Endothelial cell (in vitro differentiated cells): ENCODE measurements at regions not wholly inside any gene's neighbourhood (a gene's known extent, or its start where the extent isn't known, plus 50 kb on each side); places are given as distances from the start of the nearest gene placed in this dataset.

Experiments
- DNase-seq: peaks from one replicate; pipeline ENCODE4 v3.0.0; 2021; ENCODE audit warnings: low spot score
- H3K27ac Mint-ChIP-seq: one replicate; pipeline ENCODE4 v1.8.0; 2021; ENCODE audit warnings: mixed read lengths, inconsistent platforms; ENCODE audit not compliant: unreplicated experiment
- H3K27me3 Mint-ChIP-seq: one replicate; pipeline ENCODE4 v1.8.0; 2021; ENCODE audit warnings: mild to moderate bottlenecking, moderate library complexity, mixed read lengths, inconsistent platforms; ENCODE audit not compliant: unreplicated experiment
- H3K36me3 Mint-ChIP-seq: one replicate; pipeline ENCODE4 v1.8.0; 2021; ENCODE audit warnings: mild to moderate bottlenecking, low read depth, mixed read lengths, inconsistent platforms; ENCODE audit not compliant: unreplicated experiment
- H3K4me1 Mint-ChIP-seq: one replicate; pipeline ENCODE4 v1.8.0; 2021; ENCODE audit warnings: mild to moderate bottlenecking, mixed read lengths, inconsistent platforms; ENCODE audit not compliant: unreplicated experiment
- H3K4me3 Mint-ChIP-seq: one replicate; pipeline ENCODE4 v1.8.0; 2021; ENCODE audit warnings: mild to moderate bottlenecking, mixed read lengths, inconsistent platforms; ENCODE audit not compliant: unreplicated experiment
- H3K9me3 Mint-ChIP-seq: one replicate; pipeline ENCODE4 v1.8.0; 2021; ENCODE audit warnings: mixed read lengths, inconsistent platforms; ENCODE audit not compliant: unreplicated experiment
- CTCF ChIP-seq: fragments of 200-600 bp; sonication (generic); IDR thresholded peaks from one replicate; pipeline ENCODE4 v1.5.0; 2021; ENCODE audit warnings: antibody characterized with exemption; ENCODE audit not compliant: unreplicated experiment

- H3K4me1 Mint-ChIP-seq = peaks cover 4% of the 10 kb centered on the region
These were observed 288.1 kb downstream of the ARPP21 start for GRCh38 chr3:35927441-35927840.

GRCh38 chr3:35929158-35929557, 289.8 kb downstream of the ARPP21 start:
- Mint-ChIP-seq H3K4me1 (peaks cover 6% of the 10 kb centered on the region), H3K4me3 (no peak overlapping the region), H3K27me3 (no peaks in the 10 kb centered on the region), H3K9me3 (no peaks in the 10 kb centered on the region), H3K36me3 (no peaks in the 10 kb centered on the region), H3K27ac (no peak overlapping the region)
- DNase-seq = no peak
- TF ChIP-seq CTCF = no peak

More at GRCh38 chr3:35927441-35927840, 288.1 kb downstream of the ARPP21 start:
- TF ChIP-seq CTCF = no peak
- no peak for DNase-seq
- no peaks in the 10 kb centered on the region for H3K36me3 Mint-ChIP-seq
- H3K27me3 Mint-ChIP-seq = no peaks in the 10 kb centered on the region
- no peak overlapping the region for H3K27ac Mint-ChIP-seq
- no peaks in the 10 kb centered on the region for H3K9me3 Mint-ChIP-seq
- H3K4me3 Mint-ChIP-seq = no peak overlapping the region

- no peaks in the 10 kb centered on the region for H3K27me3 Mint-ChIP-seq
- peaks cover 9% of the 10 kb centered on the region for H3K4me1 Mint-ChIP-seq
- no peak overlapping the region for H3K27ac Mint-ChIP-seq
- TF ChIP-seq CTCF = no peak
- no peak for DNase-seq
- H3K9me3 Mint-ChIP-seq = no peaks in the 10 kb centered on the region
- no peak overlapping the region for H3K4me3 Mint-ChIP-seq
- H3K36me3 Mint-ChIP-seq = no peaks in the 10 kb centered on the region
These were observed 292.5 kb downstream of the ARPP21 start for GRCh38 chr3:35931867-35932266.

- Mint-ChIP-seq H3K4me3 (no peak overlapping the region), H3K36me3 (no peaks in the 10 kb centered on the region), H3K4me1 (peaks cover 9% of the 10 kb centered on the region), H3K9me3 (no peaks in the 10 kb centered on the region), H3K27ac (no peak overlapping the region), H3K27me3 (no peaks in the 10 kb centered on the region)
- no peak for DNase-seq
- TF ChIP-seq CTCF = no peak
These were observed 293.7 kb downstream of the ARPP21 start for GRCh38 chr3:35932995-35933394.

GRCh38 chr3:35936571-35936970, 297.2 kb downstream of the ARPP21 start:
- no peaks in the 10 kb centered on the region for H3K9me3 Mint-ChIP-seq
- no peak for TF ChIP-seq CTCF
- no peak overlapping the region for H3K4me3 Mint-ChIP-seq
- H3K36me3 Mint-ChIP-seq = no peaks in the 10 kb centered on the region
- no peak overlapping the region for H3K27ac Mint-ChIP-seq
- no peak for DNase-seq
- H3K4me1 Mint-ChIP-seq = peaks cover 5% of the 10 kb centered on the region
- no peaks in the 10 kb centered on the region for H3K27me3 Mint-ChIP-seq
